ENCODE measurements at regions not wholly inside any gene's neighbourhood (a gene's known extent, or its start where the extent isn't known, plus 50 kb on each side); places are given as distances from the start of the nearest gene placed in this dataset.

- no peaks in the 10 kb centered on the region for H4K20me1 ChIP-seq (ENCODE audit: insufficient read depth, low read length)
- no peak overlapping the region for H3K27ac ChIP-seq (ENCODE audit: low read length)
- no peak overlapping the region for H2AFZ ChIP-seq (ENCODE audit: low read depth, low read length)
- TF ChIP-seq EZH2phosphoT487 (IDR thresholded peaks at IDR 0.05; ENCODE audit: low read depth) (no peak), CTCF (IDR thresholded peaks at IDR 0.05; ENCODE audit: low read depth, low read length) (no peak)
- no peaks in the 10 kb centered on the region for H3K9me3 ChIP-seq (ENCODE audit: insufficient read depth, low read length)
- H3K36me3 ChIP-seq (replicated peaks; ENCODE audit: low read depth, low read length) = no peaks in the 10 kb centered on the region
- H3K27me3 ChIP-seq (ENCODE audit: low read depth, low read length) = no peaks in the 10 kb centered on the region
- no peaks in the 10 kb centered on the region for H3K79me2 ChIP-seq (ENCODE audit: low read length)
- H3K9ac ChIP-seq (ENCODE audit: low read length) = no peak overlapping the region
- H3K4me1 ChIP-seq (ENCODE audit: low read length) = peaks cover 8% of the 10 kb centered on the region; the same call in 1 of the 2 replicates
- no peak overlapping the region for H3K4me2 ChIP-seq (ENCODE audit: low read length)
- no peak overlapping the region for H3K4me3 ChIP-seq (ENCODE audit: low read length)
Measured at GRCh38 chr11:24247846-24248245, 249.0 kb upstream of the LUZP2 start.

GRCh38 chr11:24249921-24250320, 246.9 kb upstream of the LUZP2 start:
- Histone ChIP-seq H2AFZ (ENCODE audit: low read depth, low read length) (no peak overlapping the region), H3K27ac (ENCODE audit: low read length) (no peak overlapping the region), H3K4me1 (ENCODE audit: low read length) (peaks cover 8% of the 10 kb centered on the region; the same call in 1 of the 2 replicates), H3K4me2 (ENCODE audit: low read length) (no peak overlapping the region), H3K4me3 (ENCODE audit: low read length) (no peak overlapping the region), H3K27me3 (ENCODE audit: low read depth, low read length) (no peaks in the 10 kb centered on the region), H3K36me3 (replicated peaks; ENCODE audit: low read depth, low read length) (no peaks in the 10 kb centered on the region), H3K79me2 (ENCODE audit: low read length) (no peaks in the 10 kb centered on the region), H3K9me3 (ENCODE audit: insufficient read depth, low read length) (no peaks in the 10 kb centered on the region), H3K9ac (ENCODE audit: low read length) (no peak overlapping the region), H4K20me1 (ENCODE audit: insufficient read depth, low read length) (no peaks in the 10 kb centered on the region)
- no peak for TF ChIP-seq CTCF (IDR thresholded peaks at IDR 0.05; ENCODE audit: low read depth, low read length)
- no peak for TF ChIP-seq EZH2phosphoT487 (IDR thresholded peaks at IDR 0.05; ENCODE audit: low read depth)

GRCh38 chr11:24253237-24253760, 243.6 kb upstream of the LUZP2 start:
- Histone ChIP-seq H3K4me3 (ENCODE audit: low read length) (no peak overlapping the region), H3K79me2 (ENCODE audit: low read length) (no peaks in the 10 kb centered on the region), H3K36me3 (replicated peaks; ENCODE audit: low read depth, low read length) (no peaks in the 10 kb centered on the region), H3K27me3 (ENCODE audit: low read depth, low read length) (no peaks in the 10 kb centered on the region), H3K4me1 (ENCODE audit: low read length) (peaks cover 8% of the 10 kb centered on the region; the same call in 1 of the 2 replicates), H3K9me3 (ENCODE audit: insufficient read depth, low read length) (no peaks in the 10 kb centered on the region), H3K4me2 (ENCODE audit: low read length) (no peak overlapping the region), H3K9ac (ENCODE audit: low read length) (no peak overlapping the region), H2AFZ (ENCODE audit: low read depth, low read length) (no peak overlapping the region), H4K20me1 (ENCODE audit: insufficient read depth, low read length) (no peaks in the 10 kb centered on the region), H3K27ac (ENCODE audit: low read length) (no peak overlapping the region)
- TF ChIP-seq EZH2phosphoT487 (IDR thresholded peaks at IDR 0.05; ENCODE audit: low read depth) = no peak
- TF ChIP-seq CTCF (IDR thresholded peaks at IDR 0.05; ENCODE audit: low read depth, low read length) = no peak

- Histone ChIP-seq H3K79me2 (ENCODE audit: low read length) (no peaks in the 10 kb centered on the region), H3K4me1 (ENCODE audit: low read length) (no peaks in the 10 kb centered on the region), H3K9ac (ENCODE audit: low read length) (no peak overlapping the region), H3K9me3 (ENCODE audit: insufficient read depth, low read length) (no peaks in the 10 kb centered on the region), H3K27ac (ENCODE audit: low read length) (no peak overlapping the region), H3K36me3 (replicated peaks; ENCODE audit: low read depth, low read length) (no peaks in the 10 kb centered on the region), H3K27me3 (ENCODE audit: low read depth, low read length) (no peaks in the 10 kb centered on the region), H2AFZ (ENCODE audit: low read depth, low read length) (peak overlapping the region; percentile 25; the same call in 1 of the 2 replicates), H3K4me2 (ENCODE audit: low read length) (no peak overlapping the region), H3K4me3 (ENCODE audit: low read length) (no peak overlapping the region), H4K20me1 (ENCODE audit: insufficient read depth, low read length) (no peaks in the 10 kb centered on the region)
- TF ChIP-seq EZH2phosphoT487 (IDR thresholded peaks at IDR 0.05; ENCODE audit: low read depth) = no peak
- no peak for TF ChIP-seq CTCF (IDR thresholded peaks at IDR 0.05; ENCODE audit: low read depth, low read length)
Measured at GRCh38 chr11:24264868-24265267, 232.0 kb upstream of the LUZP2 start.
